Eye (tissue), 1 donor: ENCODE measurements at regions not wholly inside any gene's neighbourhood (a gene's known extent, or its start where the extent isn't known, plus 50 kb on each side); places are given as distances from the start of the nearest gene placed in this dataset.
"Not testable (repeated sequence)": the region's sequence is repeated elsewhere in the genome, so short reads cannot be mapped to it uniquely, and the experiment has no call there.

Source experiments
- DNase-seq: peaks from one replicate; pipeline ENCODE4 v3.0.0-alpha.2; 2015

- DNase-seq = no peak
Observed at GRCh38 chr20:48528346-48528745, 299.5 kb downstream of the PREX1 start.

- no peak for DNase-seq
Observed at GRCh38 chr20:48527771-48528170, 300.0 kb downstream of the PREX1 start.

- no peak for DNase-seq
Observed at GRCh38 chr20:48526936-48527335, 300.9 kb downstream of the PREX1 start.

- no peak for DNase-seq
Observed at GRCh38 chr20:48525400-48525799, 302.4 kb downstream of the PREX1 start.

GRCh38 chr20:48524582-48524981 lies 303.2 kb downstream of the PREX1 start:
- DNase-seq = no peak

- DNase-seq = peak; percentile 95
Observed at GRCh38 chr20:48523191-48523995, 304.4 kb downstream of the PREX1 start.

- DNase-seq = no peak
Observed at GRCh38 chr20:48521121-48521520, 306.7 kb downstream of the PREX1 start.

GRCh38 chr20:48516196-48516595 lies 311.6 kb downstream of the PREX1 start:
- peak; percentile 93 for DNase-seq

- DNase-seq = not testable (repeated sequence)
Observed at GRCh38 chr20:48514577-48514976, 313.2 kb downstream of the PREX1 start.

- DNase-seq = not testable (repeated sequence)
Observed at GRCh38 chr20:48512539-48512938, 315.3 kb downstream of the PREX1 start.

- DNase-seq = not testable (repeated sequence)
Observed at GRCh38 chr20:48505066-48505465, 322.7 kb downstream of the PREX1 start.

- no peak for DNase-seq
Observed at GRCh38 chr20:48503166-48503815, 324.5 kb downstream of the PREX1 start.

GRCh38 chr20:48502758-48503157 lies 325.0 kb downstream of the PREX1 start:
- no peak for DNase-seq

GRCh38 chr20:48502016-48502415 lies 325.8 kb downstream of the PREX1 start:
- DNase-seq = no peak

- DNase-seq = not testable (repeated sequence)
Observed at GRCh38 chr20:48500900-48501299, 326.9 kb downstream of the PREX1 start.

GRCh38 chr20:48498939-48499338 lies 328.9 kb downstream of the PREX1 start:
- DNase-seq = not testable (repeated sequence)

GRCh38 chr20:48498125-48498524 lies 329.7 kb downstream of the PREX1 start:
- not testable (repeated sequence) for DNase-seq

GRCh38 chr20:48493966-48494365 lies 333.8 kb downstream of the PREX1 start:
- no peak for DNase-seq

- DNase-seq = not testable (repeated sequence)
Observed at GRCh38 chr20:48493331-48493730, 334.5 kb downstream of the PREX1 start.

GRCh38 chr20:48492715-48493070 lies 335.1 kb downstream of the PREX1 start:
- no peak for DNase-seq

GRCh38 chr20:48492015-48492714 lies 335.6 kb downstream of the PREX1 start:
- DNase-seq = peak; percentile 56

GRCh38 chr20:48490961-48491831 lies 336.6 kb downstream of the PREX1 start:
- DNase-seq = peak; percentile 65

GRCh38 chr20:48490341-48490740 lies 337.5 kb downstream of the PREX1 start:
- DNase-seq = not testable (repeated sequence)
